CMK (cell line): ENCODE measurements at regions not wholly inside any gene's neighbourhood (a gene's known extent, or its start where the extent isn't known, plus 50 kb on each side); places are given as distances from the start of the nearest gene placed in this dataset.

Experiments used
- DNase-seq: peaks from one replicate; pipeline ENCODE4 v3.0.0-alpha.2; 2010; ENCODE audit warnings: low read depth

DNA sequence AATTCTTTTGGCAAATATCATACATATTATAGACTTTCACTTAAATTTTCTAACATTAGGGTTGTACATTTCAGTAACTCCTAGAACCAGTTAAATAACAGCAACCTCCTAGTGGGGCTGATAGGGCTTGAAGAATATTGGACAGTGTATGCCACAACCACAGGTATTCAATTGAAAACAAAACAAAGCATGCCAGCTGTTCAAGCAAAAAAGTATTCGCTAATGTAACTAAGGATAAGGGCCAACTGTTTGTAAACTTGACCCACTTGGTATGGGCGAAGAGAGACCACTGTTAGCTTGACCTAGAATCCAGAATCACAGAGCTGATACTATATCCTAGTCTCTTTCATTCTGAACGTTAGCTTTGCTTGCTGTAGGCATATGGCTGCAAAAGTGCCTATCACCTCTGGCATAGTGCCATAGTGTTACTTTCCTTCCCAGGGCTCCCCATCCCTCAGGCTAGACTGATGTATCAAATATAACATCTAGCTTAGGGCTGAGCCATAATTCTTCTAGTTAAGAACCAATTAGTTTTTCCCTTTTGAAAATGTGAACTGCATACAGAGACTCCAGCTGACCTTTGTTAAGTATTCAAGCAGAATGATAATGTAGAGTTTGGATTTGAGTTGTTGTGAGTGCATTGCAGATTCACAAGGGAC lies 458.8 kb upstream of the NRXN1 start:
- no peak for DNase-seq

DNA sequence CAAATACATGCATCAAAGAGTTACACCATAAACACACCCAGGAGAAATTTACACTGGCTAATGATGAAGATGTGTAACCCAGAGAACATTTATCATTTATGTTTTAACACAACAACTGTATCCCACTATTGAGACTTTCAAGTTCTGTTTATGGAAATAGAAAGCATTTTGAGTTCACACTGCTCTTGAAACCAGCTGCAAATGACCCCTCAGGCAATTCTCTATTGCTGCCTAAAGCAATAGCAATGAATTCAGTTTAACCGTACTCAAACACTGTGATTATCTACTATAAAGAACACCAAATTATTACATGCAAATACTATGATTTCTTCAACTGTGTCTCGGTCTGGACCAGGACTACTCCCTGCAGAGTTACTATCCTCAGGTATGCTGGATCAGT lies 452.7 kb upstream of the NRXN1 start:
- no peak for DNase-seq

DNA sequence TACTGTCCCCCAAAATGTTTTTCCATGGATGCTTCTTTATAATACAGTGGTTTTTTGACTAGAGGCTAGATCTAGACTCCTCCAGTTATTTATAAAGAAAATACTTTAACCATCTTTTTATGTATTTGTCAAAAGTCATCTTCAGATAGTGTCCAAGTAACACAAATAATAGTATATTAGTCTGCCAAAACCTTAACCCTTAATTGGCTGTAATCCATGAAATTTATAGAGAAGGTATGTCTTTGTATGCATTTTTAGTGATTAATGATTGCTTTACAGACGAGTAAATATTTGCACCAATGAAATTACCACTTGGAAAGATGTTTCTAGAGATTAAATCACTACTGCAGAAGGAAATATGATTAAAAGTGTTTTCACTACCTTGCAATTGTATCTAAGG lies 451.8 kb upstream of the NRXN1 start:
- no peak for DNase-seq

DNA sequence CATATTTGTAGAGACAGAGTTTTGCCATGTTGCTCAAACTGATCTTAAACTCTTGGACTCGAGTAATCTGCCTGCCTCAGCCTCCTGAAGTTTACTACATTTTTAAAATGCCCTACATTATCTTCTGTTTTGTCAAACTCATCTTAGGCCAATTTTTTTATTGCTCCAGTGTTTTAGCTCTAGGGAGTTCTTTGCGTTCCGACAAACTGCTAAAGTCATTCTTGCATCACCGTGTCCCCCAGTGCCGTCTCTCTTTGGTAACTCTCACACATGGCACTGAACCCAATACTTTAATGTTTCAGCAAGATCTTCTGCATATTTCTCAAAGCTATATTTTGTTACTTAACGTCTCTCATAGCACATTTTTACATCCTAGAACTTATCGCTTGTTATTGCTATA lies 440.9 kb upstream of the NRXN1 start:
- DNase-seq: no peak

DNA sequence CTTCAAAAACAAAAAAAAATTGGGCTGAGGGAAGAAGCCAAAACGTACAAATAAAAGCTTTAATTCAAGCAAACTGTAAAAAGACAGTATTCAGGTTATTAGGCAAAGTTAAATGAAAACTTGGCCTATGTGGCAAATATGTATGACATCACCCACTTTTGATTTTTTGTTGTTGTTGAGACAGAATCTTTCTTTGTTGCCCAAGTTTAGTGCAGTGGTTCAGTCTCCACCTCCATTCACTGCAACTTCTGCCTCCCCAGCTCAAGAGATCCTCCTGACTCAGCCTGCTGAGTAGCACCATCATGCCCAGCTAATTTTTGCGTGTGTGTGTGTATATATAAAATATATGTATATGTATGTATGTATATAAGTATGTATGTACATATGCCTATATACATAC lies 440.4 kb upstream of the NRXN1 start:
- no peak for DNase-seq

DNA sequence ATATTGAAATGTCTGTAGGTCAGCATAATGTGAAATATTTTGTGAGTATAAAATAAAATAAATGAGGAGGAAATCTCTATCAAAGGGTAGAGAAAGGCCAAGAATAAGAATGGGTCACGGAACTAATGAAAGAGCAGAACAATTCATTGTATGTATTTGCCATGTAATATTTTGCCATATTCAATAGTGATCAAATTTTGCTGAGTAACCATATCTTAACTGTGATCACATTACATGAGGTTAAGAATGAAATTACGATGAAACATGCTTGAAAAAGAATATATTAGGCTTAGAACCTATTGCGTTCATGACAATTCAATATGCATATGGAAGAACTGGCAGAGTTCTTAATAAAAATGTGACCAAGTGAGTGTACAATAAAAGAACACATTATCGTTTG lies 437.2 kb upstream of the NRXN1 start:
- DNase-seq: no peak

DNA sequence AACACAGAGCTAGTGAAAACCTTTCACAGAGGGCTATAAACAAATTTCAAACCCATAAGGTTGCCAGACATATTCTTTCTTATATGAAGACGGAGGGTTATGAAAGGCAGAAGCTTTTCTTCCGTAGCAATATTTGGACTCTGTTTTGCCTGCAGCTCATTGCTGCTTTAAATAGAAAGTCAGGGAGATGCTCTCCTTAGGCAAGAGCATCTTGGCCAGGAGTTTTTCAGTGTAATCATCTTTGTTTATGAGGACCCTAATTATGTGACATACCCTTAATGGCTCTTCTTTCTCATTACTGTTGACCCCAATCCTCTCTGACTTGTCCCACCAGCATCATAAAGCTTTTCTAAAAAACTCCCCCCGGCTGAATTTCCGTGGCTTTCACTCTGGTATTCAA lies 433.4 kb upstream of the NRXN1 start:
- DNase-seq: no peak

DNA sequence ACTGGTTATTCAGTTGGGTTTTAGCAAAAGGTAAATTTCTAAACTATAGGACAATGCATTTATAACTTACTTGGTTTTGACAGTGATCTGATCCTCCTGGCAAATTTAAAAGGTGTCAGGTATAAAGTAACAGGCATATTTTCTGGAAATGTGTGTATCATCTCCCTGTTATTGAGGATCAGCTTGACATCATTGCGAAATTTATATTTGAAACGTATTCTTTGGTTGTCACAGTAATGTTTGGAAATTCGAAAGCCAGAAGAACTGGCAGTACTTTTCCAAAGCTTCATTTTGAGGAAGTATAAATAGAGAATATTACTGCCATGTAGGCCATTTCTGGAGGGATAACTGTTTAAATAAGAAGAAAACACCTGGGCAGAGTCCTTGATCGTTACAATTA lies 422.2 kb upstream of the NRXN1 start:
- no peak for DNase-seq

DNA sequence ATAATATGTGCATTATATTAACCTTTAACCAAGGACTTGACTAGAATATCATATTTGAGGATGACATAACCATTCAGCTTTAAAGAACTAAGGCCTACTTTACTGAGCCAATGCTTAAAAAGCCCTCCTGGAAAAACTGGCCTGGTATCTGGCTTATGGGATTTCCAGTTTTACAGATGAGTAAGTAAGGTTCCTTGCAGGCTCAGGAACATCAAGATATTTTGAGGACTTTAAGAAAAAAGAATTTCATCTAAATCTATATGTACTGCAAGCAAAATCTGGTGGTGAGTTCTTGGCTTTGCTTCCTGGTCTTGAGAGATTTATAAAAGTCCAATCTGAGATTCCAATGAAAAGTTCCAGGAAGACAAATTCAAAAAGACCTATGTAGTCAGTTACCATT lies 417.0 kb upstream of the NRXN1 start:
- DNase-seq: no peak

DNA sequence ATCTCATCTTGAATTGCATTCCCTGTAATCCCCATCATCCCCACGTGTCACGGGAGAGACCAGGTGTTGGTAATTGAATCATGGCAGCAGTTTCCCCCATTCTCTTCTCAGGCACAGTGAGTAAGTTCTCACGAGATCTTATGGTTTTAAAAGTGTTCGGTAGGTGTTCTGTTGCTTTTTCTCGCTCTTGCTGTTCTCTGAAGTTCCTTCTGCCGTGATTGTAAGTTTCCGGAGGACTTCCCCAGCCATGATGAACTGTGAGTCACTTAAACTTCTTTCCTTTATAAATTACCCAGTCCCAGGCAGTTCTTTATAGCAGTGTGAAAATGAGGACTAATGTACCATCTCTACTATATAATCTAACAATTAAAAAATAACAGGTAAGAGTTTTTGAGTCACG lies 409.9 kb upstream of the NRXN1 start:
- DNase-seq: no peak

DNA sequence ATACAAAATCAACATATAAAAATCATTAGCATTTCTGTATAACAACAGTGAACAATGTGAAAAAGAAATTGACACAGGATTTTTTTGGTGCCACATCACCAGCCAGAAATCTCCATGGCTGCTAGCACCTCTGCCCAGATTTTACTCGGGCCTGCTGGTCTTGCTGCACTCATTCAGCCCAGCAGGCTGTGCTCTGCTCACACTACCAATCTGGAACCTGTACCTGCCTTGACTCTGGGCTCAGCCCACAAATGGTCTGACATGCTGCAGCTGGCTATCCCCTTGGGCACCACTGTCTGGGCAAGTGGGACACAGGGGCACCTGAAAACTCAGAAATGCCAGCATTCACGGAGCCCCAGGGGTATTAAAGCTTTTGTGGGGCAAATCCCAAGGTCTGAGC lies 392.5 kb upstream of the NRXN1 start:
- no peak for DNase-seq

DNA sequence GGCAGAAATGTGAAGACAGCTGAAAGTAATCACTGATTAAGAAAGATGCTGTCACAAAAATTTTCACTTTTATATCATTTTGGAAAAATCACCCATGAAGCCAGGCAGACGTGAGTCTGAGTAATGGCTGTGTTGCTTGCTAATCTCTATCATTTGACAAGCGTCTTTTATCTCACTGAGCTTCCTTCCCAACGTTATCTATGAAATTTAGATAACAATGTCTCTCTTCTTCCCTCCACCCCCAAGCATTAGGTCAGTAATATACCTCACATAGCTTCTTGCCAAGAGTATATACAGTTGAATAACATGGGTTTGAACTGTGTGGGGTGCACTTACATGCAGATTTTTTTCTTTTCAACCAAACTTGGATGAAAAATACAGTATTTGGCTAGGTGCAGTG lies 388.6 kb upstream of the NRXN1 start:
- no peak for DNase-seq

DNA sequence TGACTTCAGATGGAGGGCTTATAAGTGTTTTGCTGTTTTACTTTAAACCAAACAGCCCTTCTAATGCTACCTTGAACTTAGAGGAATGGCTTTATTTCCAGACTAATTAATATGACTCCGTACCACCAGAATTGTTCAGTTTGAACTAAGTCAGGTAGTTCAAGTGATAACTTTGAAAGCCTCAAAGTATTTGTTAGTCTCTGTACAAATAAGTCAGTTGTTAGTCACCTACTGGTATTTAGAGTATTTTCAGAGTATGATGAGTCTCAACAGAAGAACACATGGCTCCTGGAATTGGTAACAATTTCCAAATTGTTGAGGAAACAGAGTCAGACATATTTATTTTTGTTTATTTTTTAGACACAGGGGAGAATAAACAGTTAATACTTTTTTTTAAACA lies 381.8 kb upstream of the NRXN1 start:
- DNase-seq: no peak

DNA sequence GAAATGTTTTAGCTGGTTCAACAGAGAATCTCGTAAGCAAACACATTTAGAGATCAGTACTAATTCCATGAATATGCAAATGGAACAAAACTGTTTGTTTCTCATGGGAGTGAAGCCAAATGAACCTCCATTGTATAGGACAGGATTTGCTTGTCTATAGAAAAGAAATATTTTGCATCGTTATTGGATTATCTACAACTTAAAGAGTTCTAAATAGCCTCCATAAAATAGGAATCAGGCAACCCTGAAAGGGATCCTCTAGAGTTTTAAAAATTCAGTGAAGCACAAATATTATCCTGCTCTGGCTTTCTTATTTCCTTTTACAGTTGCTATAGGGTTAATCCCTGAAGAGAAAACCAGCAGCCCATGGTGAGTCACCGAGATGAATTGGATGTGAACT lies 378.4 kb upstream of the NRXN1 start:
- no peak for DNase-seq

DNA sequence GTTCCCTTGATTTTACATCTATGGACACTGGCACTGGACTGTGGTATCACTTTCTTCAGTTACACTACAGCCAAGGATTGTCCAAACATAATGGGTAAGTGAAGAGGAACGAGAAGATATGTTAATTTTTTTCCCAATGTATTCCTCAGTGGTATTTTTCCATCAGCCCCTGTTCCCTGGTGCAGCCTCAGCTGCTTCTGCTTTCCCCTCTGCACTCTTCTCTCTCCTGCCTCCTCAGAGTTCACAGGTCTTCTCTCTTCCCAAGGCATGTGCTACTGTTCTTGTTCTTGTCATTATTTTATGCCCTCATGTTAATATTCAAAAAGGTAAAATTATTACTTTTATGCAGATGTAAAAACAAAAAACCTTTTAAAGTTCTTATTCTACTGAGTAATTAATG lies 378.0 kb upstream of the NRXN1 start:
- DNase-seq: no peak

DNA sequence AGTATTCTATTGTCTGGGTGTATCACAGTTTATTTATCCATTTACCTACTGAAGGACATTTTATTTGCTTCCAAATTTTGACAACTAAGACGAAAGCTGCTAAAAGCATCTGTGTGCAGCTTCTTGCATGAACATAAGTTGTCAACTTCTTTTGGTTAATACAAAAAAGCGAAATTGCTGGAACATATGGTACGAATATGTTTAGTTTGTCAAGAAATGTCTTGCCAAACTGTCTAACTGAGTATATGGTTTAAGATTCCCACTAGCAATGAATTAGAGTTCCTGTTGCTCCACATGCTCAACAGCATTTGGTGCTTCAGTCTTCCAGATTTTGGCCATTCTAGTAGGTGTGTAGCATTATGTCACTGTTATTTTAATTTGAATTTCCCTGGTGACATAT lies 372.3 kb upstream of the NRXN1 start:
- DNase-seq: no peak

DNA sequence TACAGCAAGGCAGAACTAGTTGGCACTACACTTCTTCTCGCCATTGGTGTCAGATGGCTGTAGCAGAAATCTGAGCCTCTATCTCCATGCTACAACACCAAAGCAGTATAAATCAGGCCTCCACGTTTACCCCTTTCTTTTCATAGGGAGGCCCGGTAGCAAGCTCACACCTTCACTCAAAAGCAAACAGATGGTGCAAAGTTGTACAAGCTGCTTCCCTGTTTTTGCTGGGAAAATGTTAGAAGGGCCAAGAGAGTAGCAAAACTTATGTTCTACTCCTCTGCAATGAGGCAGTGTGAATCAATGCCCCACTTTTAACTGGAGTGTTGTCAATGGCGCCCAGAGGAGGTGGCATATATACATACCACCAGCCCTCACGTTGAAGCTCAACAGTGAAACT lies 369.6 kb upstream of the NRXN1 start:
- DNase-seq: no peak

DNA sequence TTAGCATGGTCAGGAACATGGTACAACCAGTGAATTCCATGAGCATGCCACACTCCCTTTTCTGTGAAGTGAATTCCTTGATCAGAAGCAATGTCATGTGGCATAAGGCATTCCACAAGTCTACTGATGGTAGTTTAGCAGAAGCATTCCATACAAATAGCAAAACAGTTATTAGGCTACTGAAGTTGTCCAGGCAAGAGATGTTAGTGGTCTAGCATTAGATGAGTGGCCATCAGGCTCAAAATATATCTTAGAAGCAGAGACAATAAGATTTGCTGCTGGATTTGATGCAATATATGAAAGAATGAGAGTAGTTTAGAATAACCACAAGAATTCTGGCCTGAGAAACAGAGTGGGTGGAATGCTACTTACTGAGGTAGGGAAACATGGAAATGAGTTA lies 355.3 kb upstream of the NRXN1 start:
- DNase-seq: no peak

DNA sequence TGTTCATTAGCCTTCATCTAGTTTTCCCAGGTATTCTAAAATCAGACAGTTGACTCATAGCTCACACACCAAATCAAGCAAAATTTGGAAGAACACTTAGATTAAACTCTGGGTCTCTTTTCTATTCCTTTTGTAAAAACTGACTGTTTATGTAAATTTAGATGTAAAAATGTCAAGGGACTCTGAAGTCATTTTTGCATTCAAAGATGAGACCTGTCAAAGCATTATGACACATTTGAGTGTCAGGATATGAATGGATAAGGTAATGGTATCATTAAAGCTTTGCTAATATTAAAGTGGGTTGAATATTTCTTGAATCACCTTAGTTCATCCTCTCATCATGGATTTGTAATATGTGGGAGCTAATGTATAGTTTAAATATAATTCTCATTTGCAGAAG lies 348.1 kb upstream of the NRXN1 start:
- DNase-seq: no peak

DNA sequence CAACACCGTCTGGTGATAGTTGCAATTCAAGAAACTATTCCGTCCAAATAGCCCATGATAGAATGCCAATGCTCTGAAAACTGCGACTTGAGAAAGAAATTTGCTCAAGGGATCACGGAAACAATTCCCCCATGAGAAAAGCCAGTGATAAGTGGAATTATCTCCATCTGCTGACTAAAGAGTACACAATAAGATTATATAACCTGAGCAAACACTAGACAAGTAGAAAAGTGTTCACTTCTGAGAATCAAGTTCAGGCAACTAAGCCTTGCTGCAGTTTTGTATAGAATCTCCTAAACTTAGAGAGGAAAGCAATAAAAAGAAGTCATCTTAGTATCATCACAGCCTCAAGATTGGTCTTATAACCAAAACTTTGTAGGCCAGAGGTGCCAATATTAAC lies 336.3 kb upstream of the NRXN1 start:
- DNase-seq: no peak

DNA sequence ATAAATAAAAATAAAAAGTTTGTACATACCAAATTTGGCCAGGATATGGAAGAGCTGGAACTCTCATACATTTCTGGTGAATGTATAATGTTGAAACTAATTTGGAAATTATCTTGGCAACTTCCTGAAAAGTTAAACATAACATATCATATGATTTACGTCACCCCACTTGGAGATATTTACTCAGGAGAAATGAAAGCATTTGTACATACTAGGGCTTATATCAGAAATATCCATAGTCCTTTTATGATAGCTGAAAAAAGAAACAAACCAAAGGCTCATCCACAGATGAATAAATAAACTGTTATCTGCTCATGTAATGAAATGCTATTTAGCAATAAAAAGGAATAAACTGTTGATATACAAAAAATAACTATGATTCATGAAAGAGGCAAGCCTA lies 318.2 kb upstream of the NRXN1 start:
- no peak for DNase-seq

DNA sequence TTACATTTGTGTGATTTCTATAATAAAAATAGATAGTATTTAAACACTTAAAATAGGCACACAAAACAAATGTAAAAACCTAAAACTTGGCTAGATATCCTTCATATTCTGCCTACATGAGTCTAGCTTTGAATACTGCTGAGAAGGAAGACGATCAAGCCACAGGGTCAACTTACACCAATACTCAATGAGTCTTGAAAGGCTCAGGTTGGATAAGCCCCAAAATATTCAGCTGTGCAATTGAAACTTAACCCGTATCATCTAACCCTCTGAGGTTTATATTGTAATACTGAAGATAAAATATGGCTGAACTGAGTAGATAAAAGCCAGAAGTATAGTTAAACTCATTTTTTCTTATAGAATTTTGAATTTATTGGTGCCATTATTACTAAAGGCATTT lies 313.0 kb upstream of the NRXN1 start:
- no peak for DNase-seq

DNA sequence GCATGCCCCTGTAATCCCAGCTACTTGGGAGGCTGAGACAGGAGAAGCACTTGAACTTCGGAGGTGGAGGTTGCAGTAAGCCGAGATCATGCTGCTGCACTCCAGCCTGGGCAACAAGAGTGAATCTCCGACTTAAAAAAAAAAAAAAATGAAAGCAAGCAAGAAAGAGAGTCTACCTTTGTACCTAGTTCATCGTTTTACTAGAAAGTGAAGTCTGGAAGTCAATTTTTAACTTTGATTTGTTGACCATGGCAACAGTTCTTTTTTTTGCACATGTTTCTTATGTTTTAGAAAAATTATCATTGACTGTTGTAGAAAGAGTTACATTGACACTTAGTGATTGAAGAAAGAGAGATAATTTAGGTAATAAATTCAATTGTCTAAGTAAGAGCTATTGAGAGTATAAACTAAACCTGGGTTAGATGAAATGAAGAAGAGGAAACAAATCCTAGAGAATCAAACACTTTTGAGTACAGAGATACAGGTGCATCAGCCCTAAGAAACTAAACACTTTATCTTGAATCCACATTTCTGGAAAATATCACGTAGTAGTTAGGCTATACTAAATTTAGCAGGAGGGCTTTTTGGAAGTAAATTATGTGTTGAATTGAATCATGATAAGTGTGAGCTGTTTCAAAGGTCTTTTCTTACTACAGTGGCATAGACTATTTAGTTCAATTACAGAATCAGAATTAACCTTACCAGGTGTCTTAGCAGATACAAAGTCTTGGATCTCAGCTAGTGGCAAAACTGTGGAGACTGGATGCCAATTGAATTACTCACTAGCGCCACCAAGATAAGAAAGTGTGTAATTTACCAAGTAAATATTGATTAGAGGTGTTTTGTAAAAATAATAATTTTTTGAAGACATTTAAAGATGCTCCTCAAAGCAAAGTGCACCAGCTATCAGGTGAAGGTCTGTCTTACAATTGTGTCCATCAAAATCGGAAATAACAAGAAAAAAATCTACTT lies 303.4 kb upstream of the NRXN1 start:
- no peak for DNase-seq

DNA sequence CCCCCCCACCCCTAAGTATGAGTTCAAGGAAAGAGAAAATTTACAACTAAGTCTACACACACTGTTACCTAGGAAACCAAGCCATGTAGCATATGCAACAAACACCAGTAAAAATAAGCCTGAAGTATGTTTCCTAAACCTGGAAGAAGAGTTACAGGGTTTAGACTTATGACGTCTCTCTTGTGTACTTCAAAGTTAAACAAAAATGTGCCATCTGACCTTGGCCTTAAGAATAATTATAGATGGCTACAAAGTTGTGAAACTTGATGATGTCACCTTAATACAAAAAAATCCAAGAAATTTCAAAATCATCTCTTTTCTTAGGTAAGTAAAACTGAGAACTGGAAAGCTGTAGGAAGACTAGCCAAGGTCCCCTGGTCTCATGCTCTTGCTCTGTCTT lies 297.6 kb upstream of the NRXN1 start:
- no peak for DNase-seq
